ENCODE measurements at regions not wholly inside any gene's neighbourhood (a gene's known extent, or its start where the extent isn't known, plus 50 kb on each side); places are given as distances from the start of the nearest gene placed in this dataset.
A peak's percentile ranks its signal among the peaks of the same experiment; 100 is the strongest.

- H3K4me3 ChIP-seq (ENCODE audit: low read length) = no peak overlapping the region
- DNase-seq (ENCODE audit: low read depth) = peak; percentile 62
- TF ChIP-seq CTCF (IDR thresholded peaks at IDR 0.05; ENCODE audit: insufficient read depth, low read depth, low read length, missing control alignments) = no peak
Measured at GRCh38 chr6:22448291-22448711, 121.1 kb upstream of the HDGFL1 start.

GRCh38 chr6:22451962-22452361 is 117.4 kb upstream of the HDGFL1 start:
- DNase-seq (ENCODE audit: low read depth) = no peak
- TF ChIP-seq CTCF (IDR thresholded peaks at IDR 0.05; ENCODE audit: insufficient read depth, low read depth, low read length, missing control alignments) = no peak
- H3K4me3 ChIP-seq (ENCODE audit: low read length) = no peak overlapping the region

DNA sequence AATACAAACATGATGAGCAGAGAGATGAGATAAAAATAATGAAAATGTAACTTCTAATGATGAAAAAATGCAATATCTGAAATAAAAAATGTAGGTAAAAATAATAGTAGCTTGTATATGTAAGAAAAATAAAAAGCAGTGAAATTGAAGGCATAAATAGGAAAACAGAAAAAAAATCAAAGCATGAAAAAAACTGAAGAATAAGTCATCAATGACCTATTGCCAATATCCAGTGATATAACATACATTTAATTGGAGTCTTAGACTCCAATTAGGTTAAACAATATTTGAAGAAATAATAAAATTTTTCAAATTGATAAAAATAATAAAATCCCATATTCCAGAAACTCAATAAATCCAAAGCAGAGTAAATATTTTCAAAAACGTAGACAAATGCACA is 114.0 kb upstream of the HDGFL1 start:
- no peak for TF ChIP-seq CTCF (IDR thresholded peaks at IDR 0.05; ENCODE audit: insufficient read depth, low read depth, low read length, missing control alignments)
- no peak overlapping the region for H3K4me3 ChIP-seq (ENCODE audit: low read length)
- DNase-seq (ENCODE audit: low read depth) = no peak

- no peak for DNase-seq (ENCODE audit: low read depth)
- TF ChIP-seq CTCF (IDR thresholded peaks at IDR 0.05; ENCODE audit: insufficient read depth, low read depth, low read length, missing control alignments) = no peak
- no peak overlapping the region for H3K4me3 ChIP-seq (ENCODE audit: low read length)
Measured at GRCh38 chr6:22457996-22458395, 111.4 kb upstream of the HDGFL1 start.

DNA sequence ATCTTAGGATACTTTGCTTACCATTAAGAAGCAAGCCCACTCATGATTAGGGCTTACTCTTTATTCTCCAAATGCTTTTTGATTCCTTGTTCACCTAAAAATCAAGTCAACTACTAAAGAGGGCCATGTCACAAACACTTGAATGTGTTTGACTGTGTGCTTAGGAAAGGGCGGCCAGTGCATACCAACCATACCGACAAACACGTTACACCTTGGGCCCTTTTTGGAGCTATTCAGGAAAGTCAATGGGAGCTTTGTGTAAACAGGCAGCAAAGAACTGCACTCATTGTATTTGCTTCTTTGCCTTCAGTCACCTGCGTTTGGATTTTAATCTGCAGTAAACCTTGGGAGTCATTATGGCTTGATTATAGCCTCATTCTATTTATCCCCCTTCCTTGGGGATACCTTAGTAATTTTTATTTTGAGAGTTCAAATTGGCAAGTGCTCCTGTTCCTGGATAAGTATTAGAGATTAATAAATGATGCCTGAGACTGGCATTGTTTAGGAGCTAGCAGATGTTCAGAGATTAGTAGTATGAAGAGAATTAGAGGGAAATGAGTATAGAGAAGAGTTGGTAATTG is 102.6 kb upstream of the HDGFL1 start:
- no peak for TF ChIP-seq CTCF (IDR thresholded peaks at IDR 0.05; ENCODE audit: insufficient read depth, low read depth, low read length, missing control alignments)
- no peak for DNase-seq (ENCODE audit: low read depth)
- H3K4me3 ChIP-seq (ENCODE audit: low read length) = no peak overlapping the region

GRCh38 chr6:22467645-22468044 is 101.7 kb upstream of the HDGFL1 start:
- no peak for DNase-seq (ENCODE audit: low read depth)
- H3K4me3 ChIP-seq (ENCODE audit: low read length) = no peak overlapping the region
- no peak for TF ChIP-seq CTCF (IDR thresholded peaks at IDR 0.05; ENCODE audit: insufficient read depth, low read depth, low read length, missing control alignments)

DNA sequence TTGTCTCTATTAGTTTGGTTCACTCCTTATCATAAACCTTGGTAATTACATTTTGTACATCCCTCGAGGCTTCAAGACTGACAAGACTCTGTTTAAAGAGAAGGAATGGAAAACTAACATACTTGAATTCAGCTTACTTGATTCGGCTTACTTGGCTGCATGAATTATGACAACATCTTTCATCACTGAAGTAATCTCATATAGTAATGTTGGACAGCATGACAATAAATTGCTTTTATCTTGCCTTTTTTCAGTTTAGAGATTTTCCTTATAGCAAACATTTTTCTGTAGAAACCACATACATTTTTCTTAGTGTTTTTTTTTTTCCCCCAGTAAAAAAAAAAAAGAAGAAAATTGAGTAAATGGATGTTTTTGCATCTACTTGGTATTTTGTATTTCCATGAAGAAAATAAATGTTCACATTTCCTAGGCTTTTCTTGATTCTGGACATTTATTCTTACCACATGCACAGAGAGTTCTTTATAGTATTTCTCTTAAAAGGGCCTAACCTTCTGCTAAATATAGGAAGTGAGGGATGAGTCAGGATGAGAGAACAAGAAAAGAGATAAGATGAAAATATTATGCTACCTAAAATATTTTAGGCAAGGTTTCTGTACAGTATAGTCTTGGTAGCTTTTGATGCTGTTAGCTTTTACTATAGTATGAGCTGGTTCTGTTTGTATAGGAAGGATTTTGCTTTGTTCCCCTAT is 101.0 kb upstream of the HDGFL1 start:
- no peak for DNase-seq (ENCODE audit: low read depth)
- TF ChIP-seq CTCF (IDR thresholded peaks at IDR 0.05; ENCODE audit: insufficient read depth, low read depth, low read length, missing control alignments) = no peak
- no peak overlapping the region for H3K4me3 ChIP-seq (ENCODE audit: low read length)
